ENCODE measurements at regions not wholly inside any gene's neighbourhood (a gene's known extent, or its start where the extent isn't known, plus 50 kb on each side); places are given as distances from the start of the nearest gene placed in this dataset.

GRCh38 chr7:41421056-41421455, 281.8 kb downstream of the INHBA start:
- no peak for DNase-seq (ENCODE audit: low read depth)
- no peak for TF ChIP-seq POLR2A (IDR thresholded peaks at IDR 0.05; ENCODE audit: extremely low read depth, insufficient read length)
- TF ChIP-seq CTCF (IDR thresholded peaks at IDR 0.05; ENCODE audit: low read depth, low read length): no peak
- TF ChIP-seq MAX (IDR thresholded peaks at IDR 0.05; ENCODE audit: low read depth, low read length): no peak
- TF ChIP-seq MYC (IDR thresholded peaks at IDR 0.05; ENCODE audit: low read depth, low read length): no peak
- no peak overlapping the region for H3K4me3 ChIP-seq (ENCODE audit: low read depth, low read length)

GRCh38 chr7:41420421-41420820, 282.5 kb downstream of the INHBA start:
- no peak for TF ChIP-seq POLR2A (IDR thresholded peaks at IDR 0.05; ENCODE audit: extremely low read depth, insufficient read length)
- TF ChIP-seq MYC (IDR thresholded peaks at IDR 0.05; ENCODE audit: low read depth, low read length): no peak
- TF ChIP-seq MAX (IDR thresholded peaks at IDR 0.05; ENCODE audit: low read depth, low read length): no peak
- TF ChIP-seq CTCF (IDR thresholded peaks at IDR 0.05; ENCODE audit: low read depth, low read length): no peak
- no peak for DNase-seq (ENCODE audit: low read depth)
- H3K4me3 ChIP-seq (ENCODE audit: low read depth, low read length): no peak overlapping the region

DNA sequence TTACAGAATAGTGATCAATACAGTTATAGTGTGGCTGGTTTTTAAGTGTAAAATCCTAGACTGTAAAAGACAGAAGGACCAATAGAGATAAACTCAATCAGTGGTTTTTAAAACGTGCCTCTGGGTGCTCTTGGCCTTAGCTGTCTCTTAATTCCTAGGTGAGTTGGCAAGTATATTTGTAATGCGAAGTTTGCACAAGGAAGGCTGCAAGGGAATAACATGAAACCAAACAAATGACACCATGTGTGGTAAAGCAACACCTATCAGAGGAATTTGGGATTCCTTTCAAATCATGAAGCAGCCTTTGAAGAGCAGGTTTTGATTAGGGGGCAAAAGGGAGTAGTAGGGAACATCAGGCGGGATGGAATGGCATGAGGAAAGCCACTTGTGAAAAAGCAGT, 284.6 kb downstream of the INHBA start:
- no peak for DNase-seq (ENCODE audit: low read depth)
- H3K4me3 ChIP-seq (ENCODE audit: low read depth, low read length): no peak overlapping the region
- TF ChIP-seq POLR2A (IDR thresholded peaks at IDR 0.05; ENCODE audit: extremely low read depth, insufficient read length) (no peak), MYC (IDR thresholded peaks at IDR 0.05; ENCODE audit: low read depth, low read length) (no peak), MAX (IDR thresholded peaks at IDR 0.05; ENCODE audit: low read depth, low read length) (no peak), CTCF (IDR thresholded peaks at IDR 0.05; ENCODE audit: low read depth, low read length) (no peak)

DNA sequence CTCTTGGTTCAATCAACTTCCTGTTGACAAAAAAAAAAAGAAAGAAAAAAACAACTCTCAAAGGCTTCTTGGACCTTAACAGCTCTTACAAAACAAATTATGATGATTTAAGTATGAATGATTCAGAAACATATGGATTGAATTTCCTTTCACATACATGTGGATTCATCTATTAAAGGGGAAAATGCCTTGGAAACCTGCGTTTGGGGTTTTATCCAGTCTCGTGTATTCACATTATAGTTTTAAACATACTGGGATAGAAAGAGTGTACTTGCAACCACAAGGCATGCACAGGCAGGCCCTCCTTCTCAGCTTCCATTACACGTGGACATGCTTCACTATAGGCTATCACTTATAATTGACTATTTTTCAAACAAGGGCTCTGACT, 286.7 kb downstream of the INHBA start:
- H3K4me3 ChIP-seq (ENCODE audit: low read depth, low read length): no peak overlapping the region
- no peak for TF ChIP-seq MAX (IDR thresholded peaks at IDR 0.05; ENCODE audit: low read depth, low read length)
- TF ChIP-seq POLR2A (IDR thresholded peaks at IDR 0.05; ENCODE audit: extremely low read depth, insufficient read length): no peak
- TF ChIP-seq MYC (IDR thresholded peaks at IDR 0.05; ENCODE audit: low read depth, low read length): no peak
- no peak for TF ChIP-seq CTCF (IDR thresholded peaks at IDR 0.05; ENCODE audit: low read depth, low read length)
- DNase-seq (ENCODE audit: low read depth): no peak

- no peak overlapping the region for H3K4me3 ChIP-seq (ENCODE audit: low read depth, low read length)
- TF ChIP-seq CTCF (IDR thresholded peaks at IDR 0.05; ENCODE audit: low read depth, low read length): no peak
- no peak for TF ChIP-seq POLR2A (IDR thresholded peaks at IDR 0.05; ENCODE audit: extremely low read depth, insufficient read length)
- no peak for TF ChIP-seq MYC (IDR thresholded peaks at IDR 0.05; ENCODE audit: low read depth, low read length)
- TF ChIP-seq MAX (IDR thresholded peaks at IDR 0.05; ENCODE audit: low read depth, low read length): no peak
- DNase-seq (ENCODE audit: low read depth): no peak
Observed at GRCh38 chr7:41415471-41416207, 287.3 kb downstream of the INHBA start.
